ENCODE measurements at regions not wholly inside any gene's neighbourhood (a gene's known extent, or its start where the extent isn't known, plus 50 kb on each side); places are given as distances from the start of the nearest gene placed in this dataset.

DNA sequence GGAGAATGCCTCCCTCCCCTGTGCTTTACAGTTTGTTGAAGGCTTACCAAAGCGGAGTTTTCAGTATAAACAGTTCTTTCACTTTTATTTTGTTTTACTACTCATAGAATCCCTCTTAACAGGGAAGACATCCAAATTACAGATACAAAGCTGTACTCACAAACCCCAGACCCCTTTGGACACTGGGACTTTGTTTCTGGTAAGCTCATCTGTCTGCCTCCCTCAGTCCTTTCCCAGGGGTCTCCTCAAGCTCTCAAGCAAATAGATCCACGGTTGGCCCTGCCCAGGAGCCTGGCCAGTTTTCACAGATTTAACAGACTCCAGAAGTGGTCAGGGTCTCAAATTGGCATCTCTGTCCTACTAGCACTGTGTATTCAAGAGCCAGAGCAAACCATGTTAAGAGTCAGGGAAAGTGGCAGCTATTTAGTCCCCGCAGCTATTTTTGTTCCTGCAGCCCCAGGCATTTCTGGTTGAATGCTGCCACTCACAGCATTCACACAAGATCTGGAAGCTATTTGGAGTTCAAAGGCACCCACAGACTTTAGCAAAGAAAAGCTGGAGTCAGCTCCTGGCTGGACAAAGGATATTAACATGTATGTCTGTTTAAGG lies 54.2 kb downstream of the TMEM100 start:
- no peak for DNase-seq

DNA sequence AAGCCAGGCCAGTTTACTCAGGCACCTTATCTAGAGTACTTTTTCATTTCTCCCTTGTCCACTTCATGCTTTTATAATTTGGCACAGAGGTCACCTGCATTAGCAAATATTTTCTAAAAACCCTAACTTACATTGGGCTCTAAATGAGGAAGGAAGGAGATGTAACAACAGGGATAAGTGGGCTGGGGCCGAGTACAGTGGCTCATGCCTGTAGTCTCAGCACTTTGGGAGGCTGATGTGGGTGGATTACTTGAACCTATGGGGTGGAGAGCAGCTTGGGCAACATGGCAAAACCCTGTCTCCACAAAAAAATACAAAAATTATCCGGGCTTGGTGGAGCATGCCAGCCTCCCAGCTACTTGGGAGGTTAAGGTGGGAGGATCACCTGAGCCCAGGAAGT lies 55.9 kb downstream of the TMEM100 start:
- no peak for DNase-seq

DNA sequence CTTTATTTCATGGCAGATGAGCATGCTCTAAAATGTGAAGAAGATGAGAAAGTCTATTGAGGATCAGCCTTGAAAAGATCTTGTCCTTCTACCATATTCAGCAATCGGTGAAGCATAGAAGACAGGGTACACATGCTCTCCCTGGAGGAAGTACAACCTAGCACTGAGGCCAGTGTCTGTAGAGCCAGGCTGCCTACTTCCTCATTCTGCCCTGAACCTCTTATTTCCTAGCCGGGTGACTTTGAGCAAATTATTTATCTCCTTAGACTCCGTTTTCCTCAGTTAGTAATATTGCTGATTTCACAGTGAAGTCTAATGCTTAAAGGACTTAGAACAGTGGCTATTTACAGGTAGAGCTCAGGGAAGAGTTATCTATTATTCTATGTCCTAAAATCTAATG lies 58.4 kb downstream of the TMEM100 start:
- peak; percentile 23 for DNase-seq

DNA sequence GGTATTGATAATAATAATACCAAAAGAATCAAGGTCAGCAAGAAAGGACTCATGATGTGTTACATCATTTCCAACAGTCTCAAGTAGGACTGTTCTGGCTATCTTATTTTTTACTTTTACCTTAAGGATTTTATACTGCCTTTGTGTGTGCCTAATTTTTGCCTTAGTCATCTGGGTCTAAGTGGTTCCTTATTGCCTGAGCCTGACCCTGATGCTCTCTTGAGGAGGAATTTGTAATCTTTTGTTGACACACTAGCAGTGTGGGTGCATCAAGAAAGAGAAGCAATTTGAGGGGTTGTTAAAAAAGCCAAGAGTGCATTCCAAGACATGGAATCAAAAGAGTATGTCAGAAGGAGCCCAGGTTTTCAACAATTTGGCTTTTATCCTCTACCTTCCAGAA lies 59.3 kb downstream of the TMEM100 start:
- DNase-seq, result no peak

DNA sequence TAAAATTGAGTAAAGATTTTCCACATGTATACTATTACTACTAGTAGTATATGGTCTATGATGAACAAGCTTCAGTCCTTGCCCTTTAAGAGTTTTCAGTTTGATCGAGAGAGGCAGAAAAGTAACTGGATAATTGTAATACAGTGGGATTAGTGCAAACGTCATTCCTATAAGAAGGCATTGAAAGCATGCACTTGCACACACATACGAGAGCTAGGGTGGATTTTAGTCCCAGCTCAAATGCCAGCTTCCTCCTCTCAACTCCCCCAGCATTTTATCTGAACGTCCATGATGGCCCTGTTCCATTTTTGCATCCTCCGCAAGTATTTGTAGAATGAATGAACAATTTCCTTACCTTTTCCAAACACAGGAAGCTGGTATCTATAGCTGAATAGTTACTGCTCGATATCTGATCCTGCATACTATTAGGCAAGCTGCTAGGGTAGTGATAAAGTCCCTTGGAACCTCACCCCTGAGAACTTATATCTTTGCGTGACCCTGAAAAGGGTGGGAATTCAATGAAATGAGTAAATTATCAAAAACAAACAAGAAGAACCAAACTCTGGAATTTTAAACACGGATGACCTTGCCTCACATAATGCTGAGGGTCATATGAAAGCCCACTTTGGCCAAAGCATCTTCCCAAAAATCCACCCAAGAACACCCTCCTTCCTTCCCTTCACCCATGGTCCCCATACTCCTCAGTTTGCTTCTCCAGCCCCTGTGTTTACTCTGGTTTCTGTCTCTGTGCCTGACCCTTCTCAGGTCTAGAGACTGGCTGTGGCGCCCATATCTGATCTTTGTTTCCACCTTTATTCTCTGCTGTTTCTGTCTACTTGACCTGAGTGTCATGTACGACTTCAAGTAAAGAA lies 60.5 kb downstream of the TMEM100 start:
- no peak for DNase-seq

DNA sequence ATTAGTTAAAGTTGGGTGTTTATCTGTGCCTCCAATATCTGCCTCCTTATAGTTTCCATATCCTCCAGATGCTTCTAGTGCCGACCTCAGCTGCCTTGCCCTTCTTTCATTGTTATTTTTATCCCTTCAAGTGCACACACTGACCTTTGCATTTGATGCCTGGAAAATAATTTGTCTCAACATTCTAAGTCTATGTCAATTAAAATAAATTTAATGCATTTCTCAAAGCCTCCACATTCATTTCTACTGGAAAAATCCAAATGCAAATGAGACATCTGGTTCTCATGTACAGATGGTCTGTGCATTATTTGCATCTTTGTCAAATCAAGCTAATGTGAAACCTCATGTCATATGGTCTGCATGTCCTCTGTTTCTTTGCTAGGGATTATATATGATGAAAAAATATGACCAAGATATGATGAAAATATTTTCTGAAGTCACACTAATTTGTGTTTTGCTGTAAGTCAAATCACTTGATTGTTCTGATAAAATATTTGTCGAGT lies 61.4 kb downstream of the TMEM100 start:
- no peak for DNase-seq

DNA sequence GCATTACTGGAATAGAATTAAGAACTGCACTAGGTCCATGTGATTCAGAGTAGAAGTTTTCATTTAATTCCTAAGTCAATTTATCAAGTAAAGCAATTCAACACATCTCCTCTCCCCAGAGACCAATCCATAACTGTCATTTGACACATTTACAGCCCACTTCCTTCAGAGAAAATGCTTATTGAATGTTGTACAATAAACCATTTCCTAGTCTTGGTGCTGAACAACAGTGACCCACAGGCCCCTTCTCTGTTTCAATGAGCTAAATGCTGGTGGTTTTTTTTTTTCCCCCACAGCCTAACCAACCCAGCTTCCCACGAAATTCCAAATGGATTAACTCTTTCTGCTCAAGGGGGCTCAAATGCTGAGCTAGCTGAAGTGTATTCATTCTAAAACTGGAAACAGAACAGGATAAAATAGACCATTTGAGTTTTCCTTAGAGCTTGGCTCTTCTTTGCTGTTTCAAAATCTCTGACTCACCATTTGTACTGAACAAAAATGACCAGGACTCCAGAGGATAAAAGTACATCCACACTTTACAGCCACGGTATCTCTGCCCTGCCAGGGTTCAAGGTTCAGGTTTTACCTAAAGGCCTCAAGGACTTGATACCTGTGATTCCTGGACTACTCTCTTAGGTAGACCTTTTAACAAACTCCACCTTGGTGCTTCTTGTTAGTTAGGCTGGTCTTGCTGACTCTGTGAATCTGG lies 62.3 kb downstream of the TMEM100 start:
- no peak for DNase-seq

DNA sequence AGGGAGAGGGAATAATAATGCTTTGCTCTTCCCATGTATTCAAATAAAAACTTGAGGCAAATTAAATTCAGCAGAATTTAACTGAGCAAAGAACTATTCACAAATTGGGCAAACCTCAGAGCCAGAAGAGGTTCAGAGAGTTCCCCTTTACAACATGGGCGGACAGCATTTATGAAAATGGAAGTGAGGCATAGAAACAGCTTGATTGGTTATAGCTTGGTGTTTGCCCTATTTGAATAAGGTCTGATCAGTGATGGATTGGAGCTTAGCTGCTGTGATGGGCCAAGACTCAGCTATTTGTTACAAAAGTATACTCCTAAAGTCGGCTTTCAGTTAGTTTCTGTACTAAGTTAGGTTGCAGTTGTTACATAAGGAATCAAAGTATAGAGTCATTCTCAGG lies 63.0 kb downstream of the TMEM100 start:
- no peak for DNase-seq

DNA sequence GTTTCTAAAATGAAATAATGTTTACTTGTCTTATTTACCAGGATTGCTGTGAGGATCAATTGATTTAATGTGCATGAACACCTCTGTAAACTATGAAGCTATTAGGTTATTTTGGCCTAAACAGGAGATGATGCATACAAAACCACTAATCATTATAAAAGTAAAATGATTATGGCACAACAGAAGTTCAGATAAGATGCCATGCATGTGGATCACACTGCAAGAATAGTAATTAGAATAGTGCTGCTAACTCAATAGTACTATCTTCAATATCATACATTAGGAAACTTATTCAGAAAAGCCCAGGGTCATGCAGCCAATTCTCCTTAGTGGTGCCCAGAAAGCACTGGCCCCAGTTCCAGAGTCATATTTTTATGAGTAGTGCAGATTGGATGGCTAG lies 66.9 kb downstream of the TMEM100 start:
- no peak for DNase-seq

DNA sequence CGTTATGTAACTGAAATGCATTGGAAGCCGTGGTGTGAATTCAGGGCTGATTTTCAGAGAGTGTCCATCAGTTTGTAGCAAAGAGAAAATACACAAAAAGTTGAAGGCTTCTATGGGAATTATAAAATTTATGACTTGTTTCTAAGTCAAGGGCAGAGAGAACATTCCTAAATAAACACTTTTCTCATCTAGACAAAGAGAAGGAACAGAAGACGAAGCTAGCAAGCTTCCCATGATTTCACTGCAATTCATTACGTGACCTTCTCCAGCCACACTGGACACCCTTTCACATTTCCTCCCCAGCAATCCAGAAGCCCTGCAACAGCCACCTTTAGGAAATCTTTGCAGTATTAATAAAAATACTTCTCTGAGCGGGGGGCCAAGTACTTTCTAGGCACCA lies 67.8 kb downstream of the TMEM100 start:
- DNase-seq, result no peak

DNA sequence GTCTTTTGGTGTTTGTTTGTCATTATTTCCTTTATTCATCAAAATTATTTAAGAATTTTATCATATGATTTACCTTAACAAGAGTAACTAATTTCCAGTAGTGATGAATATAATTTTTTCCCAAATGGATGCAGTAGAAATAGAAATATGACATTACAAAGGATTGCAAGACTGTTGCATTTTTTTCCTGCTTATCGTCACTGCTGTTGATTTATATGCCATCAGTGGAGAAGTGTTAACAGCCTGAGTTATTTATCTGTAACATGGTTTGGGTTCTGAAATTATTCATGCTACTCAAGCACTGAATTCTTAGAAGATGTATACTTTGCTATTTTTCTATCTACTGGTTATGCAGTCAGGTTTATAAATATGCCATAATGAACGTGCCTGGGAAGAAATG lies 68.6 kb downstream of the TMEM100 start:
- DNase-seq, result no peak

DNA sequence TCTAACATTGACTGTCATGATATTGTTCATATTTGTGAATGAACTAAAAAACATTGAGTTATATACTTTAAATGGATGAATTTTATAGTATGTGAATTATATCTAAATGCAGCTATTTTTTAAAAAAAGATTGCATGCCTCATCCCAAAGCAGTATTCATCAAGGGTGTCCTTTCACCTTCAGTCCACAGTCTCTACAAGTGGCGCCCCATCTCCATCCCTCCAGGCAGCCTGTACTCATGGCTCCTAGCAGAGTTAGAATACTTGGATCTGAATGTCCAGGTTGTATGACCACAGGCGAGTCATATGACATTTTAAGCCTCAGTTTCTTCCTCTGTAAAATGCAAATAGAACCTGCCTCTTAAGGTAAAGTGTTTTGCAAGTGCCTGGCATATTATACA lies 69.8 kb downstream of the TMEM100 start:
- DNase-seq, result no peak

DNA sequence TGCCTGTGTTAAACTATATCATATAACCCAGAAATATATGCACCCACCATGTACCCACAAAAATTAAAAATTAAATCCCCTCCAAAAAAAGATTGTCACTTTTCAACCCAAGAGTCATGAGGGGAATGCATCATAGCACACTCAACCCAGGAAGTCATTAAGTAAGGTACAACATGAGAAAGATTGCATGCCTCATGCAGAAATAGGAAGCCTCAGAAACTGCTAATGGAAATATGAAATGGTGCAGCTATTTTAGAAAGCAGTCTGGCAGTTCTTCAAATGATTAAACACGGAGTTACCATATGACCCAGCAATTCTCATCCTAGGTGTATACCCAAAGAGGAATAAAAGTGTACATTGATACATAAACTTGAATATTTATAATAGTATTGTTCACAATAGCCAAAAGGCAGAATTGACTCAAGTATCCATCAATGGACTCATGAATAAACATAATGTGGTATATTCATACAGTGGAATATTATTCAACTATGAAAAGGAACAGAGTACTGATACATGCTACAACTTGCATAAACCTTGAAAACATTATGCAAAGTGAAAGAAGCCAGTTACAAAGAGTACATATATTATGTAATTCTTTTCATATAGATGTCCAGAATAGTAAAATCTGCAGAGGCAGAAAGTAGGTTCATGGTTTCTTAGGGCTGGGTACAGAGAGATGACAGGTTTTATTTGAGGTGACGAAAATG lies 70.4 kb downstream of the TMEM100 start:
- no peak for DNase-seq

DNA sequence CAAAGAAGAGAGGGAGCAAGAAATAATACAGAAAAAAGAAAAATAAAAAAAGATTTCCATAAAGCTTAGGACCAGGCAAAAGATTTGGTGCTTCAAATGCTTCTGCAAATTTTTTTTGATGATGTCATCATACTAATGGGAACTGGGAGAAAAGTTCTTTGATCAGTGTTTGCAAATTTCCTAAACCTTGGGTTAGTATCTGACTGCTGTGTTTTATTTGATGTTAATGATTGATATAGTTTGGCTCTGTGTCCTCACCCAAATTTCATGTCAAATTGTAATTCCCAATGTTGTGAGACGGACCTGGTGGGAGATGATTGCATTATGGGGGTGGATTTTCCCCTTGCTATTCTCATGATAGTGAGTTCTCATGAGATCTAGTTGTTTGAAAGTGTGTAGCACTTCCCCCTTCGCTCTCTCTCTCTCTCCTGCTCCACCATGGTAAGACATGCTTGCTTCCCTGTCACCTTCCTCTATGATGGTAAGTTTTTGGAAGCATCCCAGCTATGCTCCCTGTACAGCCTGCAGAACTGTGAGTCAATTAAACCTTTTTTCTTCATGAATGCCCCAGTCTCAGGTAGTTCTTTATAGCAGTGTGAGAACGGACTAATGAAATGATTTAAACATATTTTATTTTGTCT lies 72.6 kb downstream of the TMEM100 start:
- DNase-seq, result no peak

DNA sequence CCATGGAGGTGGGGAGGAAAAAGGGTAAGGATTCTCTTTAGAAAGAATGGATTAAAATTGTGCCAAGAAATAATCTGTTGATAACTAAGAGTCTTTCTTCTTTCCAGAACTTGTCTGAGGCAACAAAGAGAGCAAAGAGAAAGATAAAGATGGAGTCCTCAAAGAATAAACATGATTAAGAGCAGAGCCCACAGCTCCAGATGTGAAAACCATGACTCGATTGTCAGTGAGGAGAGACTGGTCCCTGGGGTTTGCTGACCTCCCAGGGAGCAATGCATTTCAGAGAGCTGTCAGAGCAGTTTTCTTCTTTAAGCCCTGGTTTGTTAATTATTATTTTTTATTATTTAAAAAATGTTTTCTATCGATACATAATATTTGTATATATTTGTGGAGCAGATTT lies 74.6 kb downstream of the TMEM100 start:
- DNase-seq, result no peak

DNA sequence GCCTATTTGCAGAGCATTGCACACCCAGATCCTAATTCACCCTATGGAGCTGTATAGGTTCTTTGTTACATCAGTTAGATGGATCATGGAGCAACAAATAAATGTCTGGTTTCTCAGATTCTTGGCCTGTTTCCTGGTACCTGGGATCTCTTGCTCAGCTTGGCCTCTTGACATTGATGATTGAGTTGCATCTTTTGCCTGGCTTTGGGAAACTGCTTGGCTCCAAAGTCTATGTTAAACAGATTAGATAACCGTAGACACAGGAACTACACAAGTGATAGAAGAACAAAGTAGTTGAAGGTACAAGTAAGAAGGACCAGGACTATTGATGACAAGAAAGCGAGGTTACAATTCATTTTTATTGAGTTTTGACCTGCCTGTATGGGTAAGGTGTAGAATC lies 77.3 kb downstream of the TMEM100 start:
- DNase-seq, result no peak

DNA sequence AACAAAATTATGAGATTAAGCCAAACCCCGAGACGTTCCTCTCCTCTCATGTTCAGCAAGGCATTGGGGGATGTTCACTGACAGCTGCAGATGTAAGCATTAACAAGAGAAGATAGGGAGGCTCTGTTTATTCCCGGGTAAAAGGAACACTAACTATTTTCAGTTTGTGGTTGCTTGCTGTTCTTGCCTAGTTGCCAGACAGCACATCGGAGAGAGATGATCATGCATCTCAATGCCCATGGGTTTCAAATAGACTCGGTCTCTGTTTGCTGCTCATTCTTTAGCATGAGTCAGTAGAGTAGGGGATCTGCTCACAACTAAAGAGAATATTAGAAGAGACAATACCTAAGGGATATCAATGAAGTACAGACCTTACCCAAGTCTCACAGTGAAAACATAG lies 78.3 kb downstream of the TMEM100 start:
- no peak for DNase-seq

DNA sequence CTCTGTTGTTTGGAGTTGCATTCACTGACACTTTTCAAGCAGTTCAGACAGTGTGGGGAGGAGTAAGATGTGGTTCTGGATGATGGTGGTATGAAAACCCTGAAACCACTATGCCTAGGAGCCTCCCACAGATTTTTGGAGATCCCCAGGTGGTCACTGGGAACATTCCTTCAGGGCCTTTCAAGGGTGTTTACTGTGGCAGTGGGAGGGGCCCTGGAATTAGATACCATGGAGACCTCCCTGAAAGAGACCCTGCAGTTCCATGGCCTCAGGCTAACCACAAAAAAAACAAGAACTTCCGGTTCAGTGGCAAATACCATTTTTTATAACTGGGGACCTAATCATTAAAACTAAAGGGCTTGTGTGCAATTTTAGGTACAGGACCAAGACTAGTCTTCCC lies 79.9 kb downstream of the TMEM100 start:
- DNase-seq, result no peak

DNA sequence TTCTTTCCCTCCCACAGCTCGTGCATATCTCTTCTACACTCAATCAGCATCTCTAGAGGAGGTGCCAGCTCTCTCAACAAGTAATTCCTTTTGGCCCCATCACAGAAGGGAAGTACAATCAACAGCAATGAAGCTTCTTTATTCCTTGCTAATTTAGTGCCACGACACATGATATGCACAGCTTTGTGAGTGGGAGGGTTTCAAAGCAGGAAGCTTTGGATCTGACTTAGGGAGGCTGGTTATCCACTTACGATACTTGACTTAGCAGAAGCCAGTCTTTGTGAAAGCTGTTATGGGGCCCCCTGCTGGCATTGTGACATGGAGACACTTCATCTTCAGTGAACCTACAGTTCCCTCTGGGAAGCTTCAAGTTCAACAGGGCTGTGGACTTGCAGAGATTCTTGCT lies 81.0 kb downstream of the TMEM100 start:
- peak; percentile 48 for DNase-seq

DNA sequence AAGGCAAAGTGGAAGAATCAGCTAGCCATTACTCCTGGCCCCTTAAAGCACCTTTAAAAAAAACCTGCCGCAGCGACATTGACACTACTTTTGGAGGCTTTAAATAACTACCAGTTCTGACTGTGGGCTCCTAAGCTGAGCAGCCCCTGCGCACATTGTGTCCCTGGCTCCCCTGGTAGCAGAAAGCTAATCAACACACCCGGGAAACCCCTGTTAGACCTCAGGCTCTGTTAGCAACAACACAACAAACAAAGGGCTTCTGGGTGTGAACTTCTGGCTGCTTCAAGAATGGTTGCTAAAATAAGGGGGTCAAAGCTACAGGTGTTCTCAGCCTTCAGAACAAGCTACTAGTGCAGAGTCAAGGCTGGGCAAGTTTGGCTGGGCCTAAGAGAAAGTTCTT lies 83.6 kb downstream of the TMEM100 start:
- no peak for DNase-seq

DNA sequence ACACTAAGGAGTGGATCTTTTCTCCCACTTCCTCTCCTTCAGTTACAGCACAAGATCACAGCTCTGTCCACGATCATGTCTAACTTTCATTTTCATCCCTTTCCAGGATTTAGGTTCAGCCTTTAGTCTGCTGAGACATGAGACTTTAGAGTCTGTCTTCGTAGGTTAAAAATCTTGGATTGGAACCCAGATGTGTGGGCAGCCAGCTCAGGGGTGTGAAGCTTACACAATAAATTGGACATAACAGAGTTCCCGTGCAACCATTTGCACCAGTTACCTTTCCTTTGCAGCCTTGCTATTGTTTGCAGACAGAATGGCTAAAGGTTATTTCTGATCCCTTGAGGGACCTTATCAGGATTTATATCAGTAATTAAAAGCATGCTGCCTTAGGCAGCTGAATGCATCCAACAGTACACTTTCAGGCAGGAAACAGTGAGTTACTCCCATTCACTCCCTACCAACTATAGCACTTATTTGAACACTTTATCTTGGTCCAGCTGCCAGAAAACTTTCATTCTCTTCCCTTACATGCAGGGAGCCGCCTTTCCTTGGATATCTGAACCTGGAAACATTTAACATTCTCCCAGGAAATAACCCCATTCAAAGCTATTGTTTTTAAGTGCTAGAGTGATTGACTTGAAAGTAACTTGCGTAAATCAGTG lies 87.3 kb downstream of the TMEM100 start:
- no peak for DNase-seq

DNA sequence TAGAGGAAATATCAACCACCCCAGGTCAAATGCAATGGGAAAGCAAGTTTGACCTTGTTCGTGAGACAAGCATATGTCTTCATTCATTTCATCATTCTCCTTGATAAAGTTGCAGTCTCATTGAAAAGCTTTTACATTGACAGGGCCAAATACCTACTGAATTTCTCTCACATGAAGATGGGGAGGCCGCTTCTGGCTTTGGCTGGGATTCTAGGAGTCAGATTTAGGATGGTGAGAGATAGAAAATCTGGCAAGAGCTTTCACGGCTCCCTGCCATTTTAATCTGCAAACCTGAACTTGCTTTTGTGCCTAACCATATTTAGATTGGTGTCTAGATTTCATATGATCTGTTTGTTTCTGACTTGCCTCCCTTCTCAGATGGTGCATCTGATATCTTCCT lies 88.0 kb downstream of the TMEM100 start:
- no peak for DNase-seq
